Vagina (tissue), 2 donors: ENCODE measurements at regions not wholly inside any gene's neighbourhood (a gene's known extent, or its start where the extent isn't known, plus 50 kb on each side); places are given as distances from the start of the nearest gene placed in this dataset.

ENCODE experiments used
- POLR2AphosphoS5 ChIP-seq, 2 donors: sonication (generic); formaldehyde crosslinking; IDR thresholded peaks; one replicate each; pipeline ENCODE4 v1.9.0; 2017; ENCODE audit warnings: antibody characterized with exemption in 2 of 2, mild to moderate bottlenecking in 2 of 2, low read depth in 1 of 2; ENCODE audit not compliant: insufficient read depth in 1 of 2
- TF ChIP-seq, protein P1 (sequence below), 3 experiments: fragments of 450-650 bp in 2 of 3; fragments of 200-600 bp in 1 of 3; sonication (generic) in 1 of 3; IDR thresholded peaks; one replicate each; pipeline ENCODE4 v1.5.1; 2017 to 2019; ENCODE audit warnings: antibody characterized with exemption in 3 of 3, mild to moderate bottlenecking in 2 of 3, moderate library complexity in 2 of 3

GRCh38 chr9:4375424-4376200 is 75.7 kb upstream of the GLIS3 start:
- TF ChIP-seq, protein P1, sequence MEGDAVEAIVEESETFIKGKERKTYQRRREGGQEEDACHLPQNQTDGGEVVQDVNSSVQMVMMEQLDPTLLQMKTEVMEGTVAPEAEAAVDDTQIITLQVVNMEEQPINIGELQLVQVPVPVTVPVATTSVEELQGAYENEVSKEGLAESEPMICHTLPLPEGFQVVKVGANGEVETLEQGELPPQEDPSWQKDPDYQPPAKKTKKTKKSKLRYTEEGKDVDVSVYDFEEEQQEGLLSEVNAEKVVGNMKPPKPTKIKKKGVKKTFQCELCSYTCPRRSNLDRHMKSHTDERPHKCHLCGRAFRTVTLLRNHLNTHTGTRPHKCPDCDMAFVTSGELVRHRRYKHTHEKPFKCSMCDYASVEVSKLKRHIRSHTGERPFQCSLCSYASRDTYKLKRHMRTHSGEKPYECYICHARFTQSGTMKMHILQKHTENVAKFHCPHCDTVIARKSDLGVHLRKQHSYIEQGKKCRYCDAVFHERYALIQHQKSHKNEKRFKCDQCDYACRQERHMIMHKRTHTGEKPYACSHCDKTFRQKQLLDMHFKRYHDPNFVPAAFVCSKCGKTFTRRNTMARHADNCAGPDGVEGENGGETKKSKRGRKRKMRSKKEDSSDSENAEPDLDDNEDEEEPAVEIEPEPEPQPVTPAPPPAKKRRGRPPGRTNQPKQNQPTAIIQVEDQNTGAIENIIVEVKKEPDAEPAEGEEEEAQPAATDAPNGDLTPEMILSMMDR (IDR thresholded peaks at IDR 0.05) = peak; percentile 11 to 50 (median 30)
- no peak for TF ChIP-seq POLR2AphosphoS5 (IDR thresholded peaks at IDR 0.05; ENCODE audit: insufficient read depth in 1 of 2, low read depth in 1 of 2)
